Lower lobe of right lung (tissue), 2 donors: ENCODE measurements at regions not wholly inside any gene's neighbourhood (a gene's known extent, or its start where the extent isn't known, plus 50 kb on each side); places are given as distances from the start of the nearest gene placed in this dataset.
A peak's percentile ranks its signal among the peaks of the same experiment; 100 is the strongest.

Experiments
- ATAC-seq, 2 donors: fragments of 200-7000 bp; cut with Tn5 transposase; one replicate each; pipeline ENCODE4 v1.9.1; 2020 to 2022; ENCODE audit warnings: mild to moderate bottlenecking in 2 of 2, moderate library complexity in 2 of 2
- DNase-seq: peaks from one replicate; pipeline ENCODE4 v3.0.0-alpha.2; 2020
- H3K27ac ChIP-seq: fragments of 200-600 bp; one replicate; pipeline ENCODE4 v1.8.0; 2022
- H3K27me3 ChIP-seq: fragments of 200-600 bp; one replicate; pipeline ENCODE4 v1.8.0; 2022; ENCODE audit warnings: low read depth
- H3K36me3 ChIP-seq: fragments of 200-600 bp; one replicate; pipeline ENCODE4 v1.8.0; 2022; ENCODE audit warnings: mild to moderate bottlenecking
- H3K4me1 ChIP-seq: fragments of 200-600 bp; one replicate; pipeline ENCODE4 v1.8.0; 2022
- H3K4me3 ChIP-seq: fragments of 200-600 bp; one replicate; pipeline ENCODE4 v1.8.0; 2022; ENCODE audit warnings: mild to moderate bottlenecking
- H3K9me3 ChIP-seq: fragments of 200-600 bp; one replicate; pipeline ENCODE4 v1.8.0; 2022
- CTCF ChIP-seq: fragments of 200-600 bp; IDR thresholded peaks from one replicate; pipeline ENCODE4 v1.8.0; 2022; ENCODE audit warnings: antibody characterized with exemption, mild to moderate bottlenecking
- intact Hi-C: fragments of 100-400 bp; cut with DNase I; formaldehyde crosslinking; loops from one replicate; pipeline ENCODE4 v1.11.0; 2022
- donor health status: DM: no; HTN: yes; CAD: no; lungs with severe emphysema.

GRCh38 chr3:191627064-191627463, 166.1 kb downstream of the PYDC2 start:
- intact Hi-C loops = no loop called here
- Histone ChIP-seq H3K4me3 (no peak overlapping the region), H3K36me3 (no peaks in the 10 kb centered on the region), H3K4me1 (no peaks in the 10 kb centered on the region), H3K27ac (no peak overlapping the region), H3K27me3 (no peaks in the 10 kb centered on the region), H3K9me3 (no peaks in the 10 kb centered on the region)
- TF ChIP-seq CTCF = no peak
- ATAC-seq (no peak), DNase-seq (no peak)

GRCh38 chr3:191628571-191628970, 167.6 kb downstream of the PYDC2 start:
- H3K4me1 ChIP-seq = no peaks in the 10 kb centered on the region
- intact Hi-C loops = no loop called here
- H3K27me3 ChIP-seq = no peaks in the 10 kb centered on the region
- no peak overlapping the region for H3K27ac ChIP-seq
- no peaks in the 10 kb centered on the region for H3K9me3 ChIP-seq
- no peaks in the 10 kb centered on the region for H3K36me3 ChIP-seq
- TF ChIP-seq CTCF = no peak
- DNase-seq (no peak), ATAC-seq (no peak)
- no peak overlapping the region for H3K4me3 ChIP-seq

- H3K4me1 ChIP-seq = no peaks in the 10 kb centered on the region
- no peaks in the 10 kb centered on the region for H3K27me3 ChIP-seq
- DNase-seq (no peak), ATAC-seq (no peak)
- intact Hi-C loops = no loop called here
- H3K4me3 ChIP-seq = no peak overlapping the region
- no peak for TF ChIP-seq CTCF
- no peaks in the 10 kb centered on the region for H3K36me3 ChIP-seq
- no peaks in the 10 kb centered on the region for H3K9me3 ChIP-seq
- H3K27ac ChIP-seq = no peak overlapping the region
These were observed 170.5 kb downstream of the PYDC2 start for GRCh38 chr3:191631496-191631895.

- no peaks in the 10 kb centered on the region for H3K9me3 ChIP-seq
- ATAC-seq (no peak), DNase-seq (no peak)
- no peaks in the 10 kb centered on the region for H3K36me3 ChIP-seq
- no peak overlapping the region for H3K4me3 ChIP-seq
- intact Hi-C loops = no loop called here
- H3K27ac ChIP-seq = no peak overlapping the region
- no peaks in the 10 kb centered on the region for H3K27me3 ChIP-seq
- H3K4me1 ChIP-seq = no peaks in the 10 kb centered on the region
- TF ChIP-seq CTCF = no peak
These were observed 173.9 kb downstream of the PYDC2 start for GRCh38 chr3:191634902-191635301.

- Histone ChIP-seq H3K36me3 (no peaks in the 10 kb centered on the region), H3K9me3 (no peaks in the 10 kb centered on the region), H3K27ac (no peak overlapping the region), H3K4me1 (no peaks in the 10 kb centered on the region), H3K27me3 (no peaks in the 10 kb centered on the region), H3K4me3 (no peak overlapping the region)
- no peak for ATAC-seq
- intact Hi-C loops = no loop called here
- TF ChIP-seq CTCF = no peak
- no peak for DNase-seq
These were observed 176.6 kb downstream of the PYDC2 start for GRCh38 chr3:191637611-191638010.

GRCh38 chr3:191641789-191642188, 180.8 kb downstream of the PYDC2 start:
- Histone ChIP-seq H3K27me3 (no peaks in the 10 kb centered on the region), H3K36me3 (no peaks in the 10 kb centered on the region), H3K27ac (no peak overlapping the region), H3K9me3 (no peaks in the 10 kb centered on the region), H3K4me3 (no peak overlapping the region), H3K4me1 (no peaks in the 10 kb centered on the region)
- intact Hi-C loops = no loop called here
- DNase-seq (no peak), ATAC-seq (peak in 1 of 2 donors; percentile 30)
- no peak for TF ChIP-seq CTCF
